ENCODE measurements at regions not wholly inside any gene's neighbourhood (a gene's known extent, or its start where the extent isn't known, plus 50 kb on each side); places are given as distances from the start of the nearest gene placed in this dataset.

DNA sequence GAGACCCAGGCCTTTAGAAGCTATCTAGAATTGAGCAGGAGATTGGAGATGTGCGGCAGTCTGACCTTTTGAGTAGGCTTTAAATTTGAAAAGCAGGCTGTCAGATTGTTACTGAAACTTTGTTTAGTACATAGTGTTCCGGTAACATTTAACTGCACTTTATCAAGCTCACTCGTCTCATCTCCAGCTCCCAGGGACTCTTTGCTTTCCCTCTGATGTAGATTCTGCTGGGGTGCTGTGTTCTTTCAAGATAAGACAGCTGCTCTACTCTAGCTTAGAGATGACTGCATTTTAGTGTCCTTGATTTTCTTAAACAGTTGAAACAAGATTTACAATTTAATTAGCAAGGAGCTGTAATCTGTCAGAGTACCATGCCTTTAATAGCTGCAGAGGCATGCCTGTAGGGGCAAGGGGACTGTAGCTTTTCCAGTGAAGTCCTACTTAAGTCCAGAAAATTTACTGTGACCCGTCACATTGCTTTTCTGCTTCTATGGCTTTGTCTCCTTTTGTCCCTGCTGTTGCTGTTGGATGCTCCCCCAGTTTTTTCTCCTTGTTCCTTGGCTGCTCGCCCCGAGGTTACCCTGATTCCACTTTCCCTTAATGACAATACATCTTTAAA lies 56.4 kb upstream of the MTPN start:
- CTCF ChIA-PET = interaction anchor here (1.4 kb wide), 1 partner anchor 9 kb away, joined by 4 read pairs; no protein-coding TSS in a partner anchor
- H3K4me3 ChIP-seq (ENCODE audit: low read depth, low read length) = no peak overlapping the region
- TF ChIP-seq, protein P1, sequence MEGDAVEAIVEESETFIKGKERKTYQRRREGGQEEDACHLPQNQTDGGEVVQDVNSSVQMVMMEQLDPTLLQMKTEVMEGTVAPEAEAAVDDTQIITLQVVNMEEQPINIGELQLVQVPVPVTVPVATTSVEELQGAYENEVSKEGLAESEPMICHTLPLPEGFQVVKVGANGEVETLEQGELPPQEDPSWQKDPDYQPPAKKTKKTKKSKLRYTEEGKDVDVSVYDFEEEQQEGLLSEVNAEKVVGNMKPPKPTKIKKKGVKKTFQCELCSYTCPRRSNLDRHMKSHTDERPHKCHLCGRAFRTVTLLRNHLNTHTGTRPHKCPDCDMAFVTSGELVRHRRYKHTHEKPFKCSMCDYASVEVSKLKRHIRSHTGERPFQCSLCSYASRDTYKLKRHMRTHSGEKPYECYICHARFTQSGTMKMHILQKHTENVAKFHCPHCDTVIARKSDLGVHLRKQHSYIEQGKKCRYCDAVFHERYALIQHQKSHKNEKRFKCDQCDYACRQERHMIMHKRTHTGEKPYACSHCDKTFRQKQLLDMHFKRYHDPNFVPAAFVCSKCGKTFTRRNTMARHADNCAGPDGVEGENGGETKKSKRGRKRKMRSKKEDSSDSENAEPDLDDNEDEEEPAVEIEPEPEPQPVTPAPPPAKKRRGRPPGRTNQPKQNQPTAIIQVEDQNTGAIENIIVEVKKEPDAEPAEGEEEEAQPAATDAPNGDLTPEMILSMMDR (IDR thresholded peaks at IDR 0.05; ENCODE audit: insufficient read depth, low read length, missing control alignments) = no peak
- POLR2A ChIA-PET = no interaction called here
- no peak for DNase-seq (ENCODE audit: low read depth, low spot score)

DNA sequence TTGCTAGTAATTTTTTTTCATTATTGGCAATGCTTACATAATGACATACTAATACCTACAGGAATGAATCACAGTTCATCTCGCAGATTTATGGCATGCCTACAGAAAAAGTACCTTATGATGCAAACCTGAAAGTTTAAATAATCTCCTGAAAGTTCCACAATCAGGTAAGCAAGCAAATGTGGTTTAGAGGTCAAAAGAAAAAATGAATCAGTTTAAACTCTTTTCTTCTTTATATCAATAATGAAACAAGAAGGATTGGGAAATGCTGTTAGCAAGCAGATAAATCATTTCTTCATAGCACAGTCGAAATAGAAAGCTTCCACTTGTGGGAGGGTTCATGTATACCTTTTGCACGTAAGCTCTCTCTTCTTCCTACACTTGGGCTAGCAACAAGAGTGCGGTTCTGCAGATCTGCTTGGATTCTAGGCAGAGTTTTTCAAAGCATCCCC lies 53.7 kb upstream of the MTPN start:
- TF ChIP-seq, protein P1 (IDR thresholded peaks at IDR 0.05; ENCODE audit: insufficient read depth, low read length, missing control alignments) = no peak
- CTCF ChIA-PET = no interaction called here
- POLR2A ChIA-PET = no interaction called here
- H3K4me3 ChIP-seq (ENCODE audit: low read depth, low read length) = no peak overlapping the region
- DNase-seq (ENCODE audit: low read depth, low spot score) = no peak

DNA sequence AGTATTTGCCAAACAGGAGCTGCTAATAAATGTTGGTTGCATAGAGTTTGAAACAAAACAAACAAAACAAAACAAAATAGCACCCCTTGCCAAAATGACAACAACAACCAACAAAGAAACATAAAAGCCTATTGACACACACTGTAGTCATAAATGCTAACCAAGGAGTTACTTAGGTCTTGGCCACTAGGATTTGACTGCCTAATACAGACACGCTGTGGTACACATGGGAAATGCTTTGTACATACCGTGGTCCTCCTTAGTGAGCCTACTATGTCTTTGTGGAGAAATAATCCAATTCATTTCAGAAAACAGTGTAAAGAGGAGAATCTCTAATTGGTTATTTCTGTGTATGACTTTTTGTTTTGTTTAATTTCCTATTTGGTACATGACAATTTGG lies 53.2 kb upstream of the MTPN start:
- CTCF ChIA-PET = interaction anchor here (0.8 kb wide), 1 partner anchor 319 kb away, joined by 3 read pairs; no protein-coding TSS in a partner anchor
- DNase-seq (ENCODE audit: low read depth, low spot score) = no peak
- TF ChIP-seq, protein P1 (IDR thresholded peaks at IDR 0.05; ENCODE audit: insufficient read depth, low read length, missing control alignments) = no peak
- H3K4me3 ChIP-seq (ENCODE audit: low read depth, low read length) = no peak overlapping the region
- POLR2A ChIA-PET = no interaction called here

DNA sequence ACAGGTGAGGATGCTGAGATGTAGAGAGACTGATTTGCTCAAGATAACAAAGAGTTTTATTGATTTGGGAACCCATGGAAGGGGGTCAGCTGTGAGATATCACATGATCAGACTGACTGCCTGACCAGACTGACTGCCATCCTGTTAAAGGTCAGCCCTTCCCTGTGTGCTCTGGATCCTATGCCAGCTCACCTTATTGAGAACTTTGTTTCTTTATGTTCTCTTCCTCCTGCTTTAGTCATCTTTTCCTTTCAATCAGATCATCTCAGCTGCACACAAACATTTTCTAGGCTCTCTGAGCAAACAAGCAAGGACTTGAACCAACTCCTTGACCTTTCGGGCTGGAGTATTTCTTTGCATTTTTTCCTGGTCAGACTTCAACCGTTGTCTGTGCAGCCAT lies 50.0 kb upstream of the MTPN start:
- CTCF ChIA-PET = interaction anchor here (1.6 to 1.8 kb wide), 2 partner anchors 226 to 355 kb away, joined by 3 to 8 read pairs; no protein-coding TSS in a partner anchor
- no peak for DNase-seq (ENCODE audit: low read depth, low spot score)
- TF ChIP-seq, protein P1 (IDR thresholded peaks at IDR 0.05; ENCODE audit: insufficient read depth, low read length, missing control alignments) = no peak
- POLR2A ChIA-PET = no interaction called here
- H3K4me3 ChIP-seq (ENCODE audit: low read depth, low read length) = no peak overlapping the region
